Epithelial cell of proximal tubule (primary cell): ENCODE measurements at regions not wholly inside any gene's neighbourhood (a gene's known extent, or its start where the extent isn't known, plus 50 kb on each side); places are given as distances from the start of the nearest gene placed in this dataset.

Experiments used
- DNase-seq: peaks from one replicate; pipeline ENCODE4 v3.0.0-alpha.2; 2011; ENCODE audit warnings: low read depth
- H3K4me3 ChIP-seq: 2 replicates; pipeline ENCODE4 v1.5.1; 2011; ENCODE audit warnings: low read depth, mild to moderate bottlenecking, low read length
- TF ChIP-seq, protein P1 (sequence below): conservative IDR thresholded peaks from 2 replicates; pipeline ENCODE4 v1.5.1; 2012; ENCODE audit warnings: low read depth, mild to moderate bottlenecking, low read length

DNA sequence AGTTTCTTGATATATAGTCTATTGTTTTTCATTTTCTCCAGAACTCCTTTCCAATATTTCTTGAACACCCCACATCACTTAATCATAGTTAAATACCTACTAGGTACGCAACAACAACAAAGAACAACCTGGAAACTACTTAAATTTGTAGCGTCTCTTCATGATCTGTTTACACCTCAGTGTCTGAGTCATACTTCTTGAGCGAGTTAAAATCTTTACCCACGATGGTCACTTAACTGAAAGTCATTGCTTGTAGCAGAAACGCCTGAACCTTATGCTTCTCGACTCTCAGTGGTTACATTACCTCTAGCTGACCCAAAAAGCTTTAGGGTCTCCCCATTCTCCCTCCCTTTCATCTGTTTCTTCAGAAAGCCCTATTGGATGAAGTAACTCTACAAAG lies 131.3 kb downstream of the EN1 start:
- no peak overlapping the region for H3K4me3 ChIP-seq
- DNase-seq: no peak
- TF ChIP-seq, protein P1, sequence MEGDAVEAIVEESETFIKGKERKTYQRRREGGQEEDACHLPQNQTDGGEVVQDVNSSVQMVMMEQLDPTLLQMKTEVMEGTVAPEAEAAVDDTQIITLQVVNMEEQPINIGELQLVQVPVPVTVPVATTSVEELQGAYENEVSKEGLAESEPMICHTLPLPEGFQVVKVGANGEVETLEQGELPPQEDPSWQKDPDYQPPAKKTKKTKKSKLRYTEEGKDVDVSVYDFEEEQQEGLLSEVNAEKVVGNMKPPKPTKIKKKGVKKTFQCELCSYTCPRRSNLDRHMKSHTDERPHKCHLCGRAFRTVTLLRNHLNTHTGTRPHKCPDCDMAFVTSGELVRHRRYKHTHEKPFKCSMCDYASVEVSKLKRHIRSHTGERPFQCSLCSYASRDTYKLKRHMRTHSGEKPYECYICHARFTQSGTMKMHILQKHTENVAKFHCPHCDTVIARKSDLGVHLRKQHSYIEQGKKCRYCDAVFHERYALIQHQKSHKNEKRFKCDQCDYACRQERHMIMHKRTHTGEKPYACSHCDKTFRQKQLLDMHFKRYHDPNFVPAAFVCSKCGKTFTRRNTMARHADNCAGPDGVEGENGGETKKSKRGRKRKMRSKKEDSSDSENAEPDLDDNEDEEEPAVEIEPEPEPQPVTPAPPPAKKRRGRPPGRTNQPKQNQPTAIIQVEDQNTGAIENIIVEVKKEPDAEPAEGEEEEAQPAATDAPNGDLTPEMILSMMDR: no peak

DNA sequence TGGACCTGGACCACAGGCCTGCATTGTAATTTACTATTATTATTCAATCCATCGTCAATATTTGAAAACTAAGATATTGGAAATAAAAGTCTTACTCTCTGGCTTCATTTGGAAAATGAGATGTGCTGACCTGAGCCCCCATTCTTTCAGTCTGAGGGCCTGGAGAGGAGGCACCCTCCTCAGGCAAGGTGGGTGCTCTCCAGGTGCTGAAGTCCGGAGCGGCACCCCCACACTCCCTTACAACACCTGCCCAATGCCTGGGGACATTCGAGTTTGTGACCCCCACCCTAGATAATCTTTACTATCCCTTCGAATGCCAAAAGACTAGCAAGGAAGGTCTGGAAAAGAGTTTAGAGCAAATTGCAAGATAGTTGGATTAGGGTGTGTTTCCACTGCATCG lies 133.3 kb downstream of the EN1 start:
- TF ChIP-seq, protein P1: no peak
- H3K4me3 ChIP-seq: no peak overlapping the region
- DNase-seq: no peak

GRCh38 chr2:118711603-118712002 lies 135.8 kb downstream of the EN1 start:
- no peak for DNase-seq
- TF ChIP-seq, protein P1: no peak
- H3K4me3 ChIP-seq: no peak overlapping the region

- no peak for DNase-seq
- H3K4me3 ChIP-seq: no peak overlapping the region
- TF ChIP-seq, protein P1: no peak
These were observed 137.0 kb downstream of the EN1 start for GRCh38 chr2:118710481-118710880.

- TF ChIP-seq, protein P1: no peak
- DNase-seq: no peak
- H3K4me3 ChIP-seq: no peak overlapping the region
These were observed 137.7 kb downstream of the EN1 start for GRCh38 chr2:118709786-118710185.

- no peak for DNase-seq
- TF ChIP-seq, protein P1: no peak
- no peak overlapping the region for H3K4me3 ChIP-seq
These were observed 140.6 kb downstream of the EN1 start for GRCh38 chr2:118706844-118707243.

DNA sequence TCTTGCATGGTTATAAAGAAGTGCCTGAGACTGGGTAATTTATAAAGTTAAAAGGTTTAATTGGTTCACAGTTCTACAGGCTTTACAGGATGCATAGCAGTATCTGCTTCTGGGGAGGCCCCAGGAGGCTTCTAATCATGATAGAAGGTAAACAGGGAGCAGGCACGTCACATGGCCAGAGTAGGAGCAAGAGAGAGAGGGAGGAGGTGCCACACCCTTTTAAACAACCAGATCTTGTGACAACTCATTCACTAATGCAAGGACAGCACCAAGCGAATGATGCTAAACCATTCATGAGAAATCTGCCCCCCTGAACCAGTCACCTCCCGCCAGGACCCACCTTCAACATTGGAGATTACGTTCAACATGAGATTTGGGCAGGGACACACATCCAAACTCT lies 141.1 kb downstream of the EN1 start:
- H3K4me3 ChIP-seq: no peak overlapping the region
- no peak for DNase-seq
- TF ChIP-seq, protein P1: no peak
